IMR-90 (cell line): ENCODE measurements at regions not wholly inside any gene's neighbourhood (a gene's known extent, or its start where the extent isn't known, plus 50 kb on each side); places are given as distances from the start of the nearest gene placed in this dataset.

Experiments used
- ATAC-seq: fragments of 200-7000 bp; cut with Tn5 transposase; 2 replicates; pipeline ENCODE4 v1.9.1; 2020; ENCODE audit warnings: low read depth, mild to moderate bottlenecking, moderate library complexity
- BruUV-seq: library from RNA; stranded (reverse); fragments of 400-500 nt; replicated peaks from 2 replicates; lab custom pipeline; 2021; lab: Mats Ljungman, UMichigan
- CTCF ChIA-PET: fragments of 300-600 bp; formaldehyde crosslinking; extraction: SDS; loops from one replicate; lab custom pipeline; 2021; ENCODE audit warnings: antibody characterized with exemption; lab: Yijun Ruan, JAX
- POLR2A ChIA-PET: fragments of 300-600 bp; sonication (Branson Sonifier 250); formaldehyde crosslinking; loops from one replicate; lab custom pipeline; 2022; ENCODE audit warnings: antibody characterized with exemption; ENCODE audit not compliant: unreplicated experiment; lab: Charles Lee
- DNase-seq: peaks from one replicate; pipeline ENCODE4 v3.0.0; 2013
- H2AFZ ChIP-seq: replicated peaks from 2 replicates; pipeline ENCODE3; 2013; ENCODE audit warnings: low read length, mild to moderate bottlenecking; ENCODE audit not compliant: poor library complexity
- H2AK5ac ChIP-seq: 2 replicates; pipeline ENCODE4 v1.6.1; 2013; ENCODE audit warnings: low read depth, low read length, inconsistent platforms
- H2AK9ac ChIP-seq: replicated peaks from 2 replicates; pipeline ENCODE3; 2013; ENCODE audit warnings: mild to moderate bottlenecking, low read depth, low read length, moderate library complexity; ENCODE audit not compliant: poor library complexity
- H2BK120ac ChIP-seq: 2 replicates; pipeline ENCODE4 v1.6.1; 2013; ENCODE audit warnings: low read depth, low read length, inconsistent platforms
- H2BK15ac ChIP-seq: 3 replicates; pipeline ENCODE4 v1.6.1; 2013; ENCODE audit warnings: low read depth, low read length, inconsistent platforms
- H2BK20ac ChIP-seq: 2 replicates; pipeline ENCODE4 v1.6.1; 2013; ENCODE audit warnings: low read depth, mild to moderate bottlenecking, inconsistent platforms, low read length, moderate library complexity
- H2BK5ac ChIP-seq: 2 replicates; pipeline ENCODE4 v1.6.1; 2013; ENCODE audit warnings: mild to moderate bottlenecking, low read depth, low read length, inconsistent platforms; ENCODE audit not compliant: poor library complexity, severe bottlenecking
- H3K14ac ChIP-seq: replicated peaks from 2 replicates; pipeline ENCODE4 v1.6.1; 2013; ENCODE audit warnings: low read depth, low read length, inconsistent platforms
- H3K18ac ChIP-seq: 2 replicates; pipeline ENCODE4 v1.6.1; 2013; ENCODE audit warnings: low read depth, low read length, control low read depth
- H3K23ac ChIP-seq: 2 replicates; pipeline ENCODE4 v1.6.1; 2013; ENCODE audit warnings: low read depth, low read length, inconsistent platforms
- H3K27ac ChIP-seq: 2 replicates; pipeline ENCODE4 v1.5.1; 2013; ENCODE audit warnings: mild to moderate bottlenecking, control low read depth, low read length; ENCODE audit not compliant: insufficient read depth
- H3K27me3 ChIP-seq: 2 replicates; pipeline ENCODE4 v1.6.1; 2013; ENCODE audit warnings: low read length; ENCODE audit not compliant: control insufficient read depth, insufficient read depth
- H3K36me3 ChIP-seq: 2 replicates; pipeline ENCODE4 v1.6.1; 2013; ENCODE audit warnings: low read length, mixed read lengths; ENCODE audit not compliant: control insufficient read depth, insufficient read depth
- H3K4ac ChIP-seq: 2 replicates; pipeline ENCODE4 v1.6.1; 2013; ENCODE audit warnings: low read depth, low read length, inconsistent platforms
- H3K4me1 ChIP-seq: 2 replicates; pipeline ENCODE4 v1.6.1; 2013; ENCODE audit warnings: low read length, mixed read lengths; ENCODE audit not compliant: control insufficient read depth, insufficient read depth
- H3K4me2 ChIP-seq: 2 replicates; pipeline ENCODE4 v1.6.1; 2013; ENCODE audit warnings: low read depth, mild to moderate bottlenecking, control low read depth, low read length, moderate library complexity
- H3K4me3 ChIP-seq: 2 replicates; pipeline ENCODE4 v1.5.1; 2013; ENCODE audit warnings: low read depth, mild to moderate bottlenecking, control low read depth, low read length, moderate library complexity; ENCODE audit not compliant: insufficient read depth
- H3K56ac ChIP-seq: 2 replicates; pipeline ENCODE4 v1.6.1; 2013; ENCODE audit warnings: low read length, inconsistent platforms; ENCODE audit not compliant: insufficient read depth; ENCODE audit errors: extremely low read depth
- H3K79me1 ChIP-seq, 2 experiments: 2 replicates each; pipeline ENCODE4 v1.6.1; 2013; ENCODE audit warnings: low read length in 2 of 2, inconsistent platforms in 1 of 2, low read depth in 1 of 2
- H3K9ac ChIP-seq: 2 replicates; pipeline ENCODE4 v1.6.1; 2013; ENCODE audit warnings: low read depth, low read length, control low read depth
- H3K9me1 ChIP-seq: 2 replicates; pipeline ENCODE4 v1.6.1; 2013; ENCODE audit warnings: low read length, inconsistent platforms; ENCODE audit not compliant: insufficient read depth
- H3K9me3 ChIP-seq: 2 replicates; pipeline ENCODE4 v1.6.1; 2013; ENCODE audit warnings: low read length; ENCODE audit not compliant: control insufficient read depth, insufficient read depth
- H4K20me1 ChIP-seq: 2 replicates; pipeline ENCODE4 v1.6.1; 2013; ENCODE audit warnings: low read length, inconsistent platforms; ENCODE audit not compliant: insufficient read depth
- H4K5ac ChIP-seq: 2 replicates; pipeline ENCODE4 v1.6.1; 2013; ENCODE audit warnings: mild to moderate bottlenecking, low read depth, low read length, control low read depth
- H4K8ac ChIP-seq, 2 experiments: 2 replicates each; pipeline ENCODE4 v1.6.1; 2013; ENCODE audit warnings: low read depth in 2 of 2, low read length in 2 of 2, control low read depth in 1 of 2, inconsistent platforms in 1 of 2
- H4K91ac ChIP-seq: 2 replicates; pipeline ENCODE4 v1.6.1; 2013; ENCODE audit warnings: low read depth, low read length, inconsistent platforms; ENCODE audit not compliant: insufficient read depth
- CHD1 ChIP-seq: IDR thresholded peaks from 2 replicates; pipeline ENCODE4 v1.6.1; 2012; ENCODE audit warnings: low read depth, low read length, improper control_type of control experiment
- MAFK ChIP-seq: IDR thresholded peaks from 2 replicates; pipeline ENCODE4 v1.6.1; 2012; ENCODE audit warnings: low read depth, low read length, improper control_type of control experiment
- WGBS, 2 experiments: methylation state at CpG; one replicate each; pipeline versions ENCODE4 v1.1.5 to v1.1.7; 2013; ENCODE audit warnings: missing lambda C conversion rate in 2 of 2; ENCODE audit not compliant: insufficient read length in 1 of 2; ENCODE audit errors: extremely low coverage in 2 of 2; 5-methylcytosine and 5-hydroxymethylcytosine counted together
- dilution Hi-C: fragments of 300-500 bp; cut with HindIII; formaldehyde crosslinking; loops from one replicate; pipeline ENCODE4 v1.14.3; 2018; ENCODE audit warnings: low sequenced_read_pairs; ENCODE audit not compliant: unreplicated experiment
- in situ Hi-C: fragments of 300-500 bp; cut with MboI; formaldehyde crosslinking; loops from 3 replicates; pipeline ENCODE4 v1.14.3; 2019; ENCODE audit warnings: low sequenced_read_pairs, inconsistent platforms, mixed read lengths
- intact Hi-C: fragments of 100-400 bp; cut with micrococcal nuclease; formaldehyde crosslinking; loops from 2 replicates; pipeline ENCODE4 v1.10.0; 2022

- no peak overlapping the region for H3K4ac ChIP-seq
- dilution Hi-C loops: no loop called here
- ChIA-PET CTCF (no interaction called here), POLR2A (no interaction called here)
- no CpG with 5 or more reads among the region's 4 CpGs for WGBS, 2 experiments
- in situ Hi-C loops: no loop called here
- DNase-seq (no peak), ATAC-seq (no peak)
- H3K4me2 ChIP-seq: no peak overlapping the region
- no peak overlapping the region for H3K18ac ChIP-seq
- H3K23ac ChIP-seq: no peak overlapping the region
- H2AFZ ChIP-seq: no peak overlapping the region
- BruUV-seq: no TSS peak
- no peak overlapping the region for H3K14ac ChIP-seq
- H4K5ac ChIP-seq: no peak overlapping the region
- no peak for TF ChIP-seq CHD1
- peak; percentile 53 for TF ChIP-seq MAFK
- no peak overlapping the region for H3K27ac ChIP-seq
- no peaks in the 10 kb centered on the region for H3K9me1 ChIP-seq
- no peak overlapping the region for H3K56ac ChIP-seq
- H2BK15ac ChIP-seq: no peak overlapping the region
- no peaks in the 10 kb centered on the region for H3K4me1 ChIP-seq
- no peak overlapping the region for H4K8ac ChIP-seq
- no peak overlapping the region for H2BK5ac ChIP-seq
- no peak overlapping the region for H2AK9ac ChIP-seq
- H4K20me1 ChIP-seq: no peaks in the 10 kb centered on the region
- no peak overlapping the region for H3K9ac ChIP-seq
- H4K91ac ChIP-seq: no peak overlapping the region
- no peaks in the 10 kb centered on the region for H3K36me3 ChIP-seq
- H2AK5ac ChIP-seq: no peak overlapping the region
- no peaks in the 10 kb centered on the region for H3K27me3 ChIP-seq
- no peaks in the 10 kb centered on the region for H3K79me1 ChIP-seq
- H3K9me3 ChIP-seq: no peaks in the 10 kb centered on the region
- H2BK120ac ChIP-seq: no peak overlapping the region
- no peak overlapping the region for H3K4me3 ChIP-seq
- intact Hi-C loops: no loop called here
- no peak overlapping the region for H2BK20ac ChIP-seq
Observed at GRCh38 chr7:84610390-84610789, 415.8 kb upstream of the SEMA3A start.
